Ureter (tissue), 1 donor: ENCODE measurements at regions not wholly inside any gene's neighbourhood (a gene's known extent, or its start where the extent isn't known, plus 50 kb on each side); places are given as distances from the start of the nearest gene placed in this dataset.

Source experiments
- DNase-seq: peaks from one replicate; pipeline ENCODE4 v3.0.0-alpha.2; 2020; ENCODE audit warnings: low spot score
- donor health status: DM: yes; HTN: yes; CAD: no.

DNA sequence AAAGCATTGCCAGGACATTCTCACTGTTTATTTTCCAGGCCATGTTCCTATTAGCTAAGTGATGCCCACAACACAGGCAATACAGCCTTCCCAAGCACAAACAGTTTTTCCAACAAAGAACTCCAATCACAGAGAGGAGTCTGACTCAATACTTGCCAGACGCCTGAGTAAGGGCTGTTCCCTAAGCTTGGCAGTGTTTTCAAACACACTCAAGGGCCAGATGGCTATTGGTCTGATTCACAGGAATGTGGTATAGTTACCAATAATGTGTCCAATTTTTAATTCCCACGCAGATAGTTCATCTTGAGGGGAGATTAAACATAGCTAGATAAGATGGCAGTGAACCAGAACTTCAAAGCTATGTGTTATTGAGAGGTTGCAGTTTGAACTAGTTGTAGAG is 381.0 kb downstream of the SNAPC1 start:
- DNase-seq, result no peak

DNA sequence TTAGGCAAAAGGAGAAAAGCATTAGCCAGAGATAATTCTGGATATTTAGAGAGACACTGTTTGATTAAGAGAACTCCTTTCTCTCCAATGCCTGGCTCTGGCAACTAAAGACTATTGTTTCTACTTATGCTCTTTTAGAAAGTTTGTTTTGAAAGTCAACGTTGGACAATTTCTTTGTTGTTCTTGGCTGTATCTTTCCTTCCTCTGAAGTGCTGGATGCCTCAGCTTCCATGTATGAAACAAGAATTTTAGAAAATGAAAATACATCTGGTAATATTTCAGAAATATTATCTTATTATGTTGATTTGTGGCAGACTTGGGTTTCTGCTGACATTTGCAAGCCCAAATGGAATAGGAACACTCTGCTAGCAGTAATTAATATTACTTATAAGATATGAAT is 382.6 kb downstream of the SNAPC1 start:
- DNase-seq, result no peak

DNA sequence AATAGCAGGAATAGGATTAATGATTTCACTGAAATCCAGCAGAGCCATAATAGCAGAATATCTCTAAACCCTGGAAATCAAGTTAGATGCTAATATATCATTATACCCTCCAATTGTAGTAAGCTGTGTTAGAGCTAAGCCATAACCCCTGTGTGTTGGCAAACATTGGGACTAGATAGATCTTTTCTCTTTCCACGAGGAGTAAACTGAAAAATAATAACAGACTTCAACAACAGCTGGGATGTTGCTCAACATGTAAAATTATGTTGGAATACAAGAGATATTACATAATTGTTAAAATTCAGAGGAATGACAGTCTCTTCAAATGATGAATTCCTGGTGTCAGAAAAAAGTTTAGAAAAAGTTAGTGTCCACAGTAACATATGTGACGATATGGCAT is 383.8 kb downstream of the SNAPC1 start:
- no peak for DNase-seq

DNA sequence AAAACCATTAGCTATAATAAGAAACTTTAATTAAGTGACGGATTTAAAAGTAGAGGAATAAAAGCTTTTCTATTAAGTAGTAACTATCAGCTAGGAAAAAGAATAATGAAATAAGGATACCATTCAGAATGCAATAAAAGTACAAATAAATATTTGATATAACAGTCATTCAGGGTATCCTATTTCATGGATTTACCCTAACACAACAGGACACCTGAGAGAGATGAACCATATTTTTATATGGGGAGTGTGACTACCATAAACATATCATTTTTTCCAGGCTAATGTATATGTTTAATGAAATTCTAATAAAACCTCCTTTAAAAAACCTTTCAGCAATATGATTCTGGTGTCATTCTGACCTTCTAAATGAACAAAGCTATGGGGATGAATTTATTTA is 393.8 kb downstream of the SNAPC1 start:
- DNase-seq, result no peak

DNA sequence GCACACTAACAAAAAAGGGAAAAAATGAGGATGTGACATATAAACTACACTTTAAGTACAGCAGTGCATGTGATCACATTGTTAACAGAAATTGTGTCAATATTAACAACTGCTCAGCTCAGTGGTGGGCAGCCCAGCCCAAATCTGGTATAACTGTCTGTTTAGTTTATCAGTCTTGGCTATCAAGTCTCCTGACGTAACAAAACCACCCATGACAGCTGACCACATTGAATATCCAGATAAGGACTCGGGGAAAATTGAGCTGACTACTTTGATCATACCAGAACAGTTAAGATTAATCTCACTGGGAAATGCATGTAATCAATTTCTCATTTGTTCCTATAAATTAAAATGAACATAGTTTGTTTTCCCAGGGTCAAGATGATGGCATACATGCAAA is 396.6 kb downstream of the SNAPC1 start:
- no peak for DNase-seq

DNA sequence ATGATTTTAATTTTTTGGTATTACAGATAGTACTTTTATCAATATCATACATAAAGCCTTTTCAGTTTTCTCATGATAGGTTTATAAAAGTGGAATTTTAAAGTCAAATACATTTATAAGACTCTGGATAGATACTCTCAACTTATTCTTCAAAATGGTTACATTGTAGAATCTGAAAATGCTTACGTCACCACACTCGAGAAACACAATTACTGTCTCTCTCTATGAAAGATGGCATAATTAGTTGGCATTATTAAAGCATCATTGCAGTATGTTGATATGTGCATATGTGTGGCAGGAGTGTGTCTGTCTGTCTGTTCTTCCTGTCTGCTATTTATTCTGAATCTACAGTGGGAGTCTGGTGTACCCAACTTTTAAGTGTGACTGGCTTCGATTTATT is 397.1 kb downstream of the SNAPC1 start:
- no peak for DNase-seq

DNA sequence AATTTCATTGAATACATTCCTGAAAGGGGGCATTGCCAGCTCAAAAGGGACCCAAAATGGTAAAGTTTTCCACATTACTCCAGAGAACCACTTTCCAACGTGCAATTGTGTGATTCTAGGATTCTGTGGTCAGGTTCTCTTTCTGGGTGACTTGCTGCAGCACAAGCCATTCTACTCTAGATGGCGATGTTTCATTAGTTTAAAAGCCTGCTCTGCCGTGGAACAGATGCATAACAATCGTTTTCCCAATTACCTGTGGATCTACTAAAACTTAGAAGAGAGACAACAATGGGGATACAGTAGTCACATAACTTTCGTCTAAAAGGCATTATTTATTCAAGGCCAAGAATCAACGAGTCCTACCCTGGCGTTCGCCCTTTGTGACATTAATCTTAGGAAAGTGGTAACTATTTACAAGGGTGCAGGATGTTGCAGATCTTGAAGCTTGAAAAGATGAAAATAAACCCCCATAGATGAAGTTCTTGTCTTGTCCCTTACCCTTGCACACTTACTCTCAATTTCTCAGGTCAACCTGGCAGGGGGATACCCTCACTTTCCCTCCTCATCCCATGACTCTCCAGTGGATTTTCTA is 400.9 kb downstream of the SNAPC1 start:
- DNase-seq, result no peak

DNA sequence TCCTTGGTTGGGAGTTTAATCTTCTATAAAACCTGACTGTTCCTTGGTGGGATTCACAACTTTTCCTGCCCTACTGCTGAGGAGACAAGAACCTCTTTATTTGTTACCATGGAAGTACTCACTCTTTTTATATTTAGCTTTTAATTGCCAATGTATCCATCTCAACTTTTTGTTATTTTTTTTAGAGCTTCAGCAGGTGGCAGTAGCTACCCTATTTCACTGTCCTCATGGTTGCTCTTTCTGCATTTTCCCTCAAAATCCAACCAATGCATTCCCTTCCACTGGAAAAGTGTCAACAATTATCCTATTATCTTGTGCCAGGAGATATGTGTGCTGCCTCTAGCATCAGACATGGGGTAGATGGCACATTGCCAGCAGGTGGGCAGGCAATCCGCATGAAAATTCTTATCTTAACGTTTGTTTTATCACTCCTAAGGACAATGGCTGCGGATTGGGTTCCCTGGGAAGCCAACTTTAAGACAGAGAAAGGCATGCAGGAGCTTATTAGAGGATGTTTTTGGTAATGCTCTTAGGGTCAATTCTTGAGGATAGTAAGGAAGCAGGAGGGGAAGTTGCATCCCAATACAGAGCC is 406.4 kb downstream of the SNAPC1 start:
- no peak for DNase-seq

DNA sequence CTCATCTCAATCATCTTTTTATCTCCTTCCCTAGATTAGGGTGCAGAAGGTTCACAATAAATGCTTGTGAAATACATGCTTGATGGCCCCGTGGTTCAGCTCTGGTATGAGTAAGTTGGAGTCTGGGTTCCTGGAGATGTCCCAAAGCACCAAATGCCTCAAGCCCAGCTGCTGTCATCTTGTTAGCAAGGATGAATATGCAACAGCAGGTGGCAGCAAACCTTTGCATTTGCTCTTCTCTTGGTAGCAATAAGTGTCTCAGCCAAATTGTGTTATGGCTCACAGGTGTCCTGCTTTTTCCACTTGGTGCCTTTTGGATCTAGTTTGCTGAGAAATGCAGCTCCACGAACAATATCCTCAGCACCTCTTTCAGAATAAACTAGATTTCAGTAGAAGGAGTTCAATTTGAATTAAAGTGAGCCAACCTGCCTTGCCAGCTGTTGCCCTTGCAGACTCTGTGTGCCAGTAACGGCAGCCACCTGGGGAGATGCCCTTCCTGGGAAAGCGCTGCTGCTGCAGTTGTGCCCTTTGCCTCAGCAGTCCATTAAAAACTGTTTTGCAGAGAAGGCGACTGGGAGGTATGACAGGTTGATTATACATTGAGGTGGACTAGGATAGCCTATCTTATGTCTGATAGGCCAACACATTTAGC is 417.3 kb downstream of the SNAPC1 start:
- DNase-seq, result peak; percentile 57

DNA sequence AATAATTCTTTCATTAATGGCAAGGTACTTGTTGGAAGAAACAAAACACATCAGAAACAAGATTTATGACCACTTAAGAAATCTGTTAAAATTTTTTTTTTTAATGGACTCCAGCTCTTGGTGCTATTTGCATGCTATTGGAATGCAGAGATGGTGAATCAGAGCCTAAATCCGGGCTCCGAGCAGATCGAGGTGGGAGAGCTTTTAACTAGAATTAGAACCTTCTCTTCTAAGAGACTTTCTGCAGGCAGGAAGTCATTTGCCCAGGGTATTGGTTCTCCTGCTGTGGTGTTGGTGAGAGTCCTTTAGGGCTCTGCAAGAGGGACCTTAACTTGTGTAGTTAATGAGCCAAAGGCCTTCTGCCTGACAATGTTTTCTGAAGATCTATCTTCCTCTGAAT is 419.4 kb downstream of the SNAPC1 start:
- DNase-seq, result no peak

DNA sequence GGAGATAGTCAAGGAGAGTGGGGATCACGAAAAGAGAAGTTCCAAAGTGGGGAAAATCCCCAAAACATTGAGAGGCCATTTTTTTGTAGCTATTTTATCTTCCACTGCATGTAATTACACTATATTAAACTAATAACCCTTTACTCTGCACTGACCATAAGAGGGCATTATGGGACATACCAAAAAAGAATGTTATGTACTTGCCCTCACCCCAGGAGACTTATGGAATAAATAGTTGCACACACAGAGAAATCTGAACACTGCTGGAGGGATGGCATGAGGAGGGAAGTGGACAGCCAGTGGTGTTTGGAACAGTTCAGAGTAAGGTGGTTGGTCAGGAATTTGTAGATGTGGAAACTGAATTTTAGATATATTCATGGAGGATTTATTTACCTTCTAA is 422.9 kb downstream of the SNAPC1 start:
- DNase-seq, result no peak

DNA sequence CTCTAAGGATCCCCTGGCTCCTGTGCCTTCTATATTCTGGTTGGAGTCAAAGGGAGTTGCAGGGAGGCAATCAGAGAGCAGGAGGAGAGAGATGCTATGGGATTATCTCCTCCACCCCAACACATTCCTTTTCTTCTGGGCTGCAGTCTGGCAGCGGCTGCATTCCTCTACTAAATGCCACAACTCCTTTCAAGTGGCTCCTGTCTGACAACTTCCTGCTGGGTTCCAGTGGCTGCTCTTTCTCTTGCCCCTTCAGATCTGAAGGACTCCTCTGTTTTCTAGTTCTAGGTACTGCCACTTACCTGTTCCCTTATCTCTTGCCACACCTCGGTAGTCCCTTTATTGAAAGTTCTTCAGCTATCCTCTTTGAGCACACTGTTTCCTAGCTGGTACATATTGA is 425.0 kb downstream of the SNAPC1 start:
- DNase-seq, result no peak

DNA sequence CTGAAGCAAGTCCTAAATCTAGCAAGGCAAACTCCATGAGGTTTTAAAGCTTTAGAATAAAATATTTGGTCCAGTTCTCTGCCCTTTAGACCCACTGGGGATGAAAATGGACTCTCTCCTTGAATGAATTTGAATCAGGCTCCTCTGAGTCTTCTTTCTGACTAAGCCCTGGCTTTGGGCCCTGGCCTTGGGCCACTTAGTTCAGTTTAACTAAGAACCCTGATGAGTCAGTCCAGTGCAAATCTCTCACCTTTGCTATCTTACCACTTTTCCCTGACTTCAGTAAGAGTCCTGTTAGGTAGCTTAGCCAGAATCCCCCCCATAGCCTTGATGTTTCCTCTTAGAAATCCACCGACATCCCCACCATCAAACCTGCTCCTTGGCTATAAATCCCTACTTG is 427.5 kb downstream of the SNAPC1 start:
- no peak for DNase-seq

DNA sequence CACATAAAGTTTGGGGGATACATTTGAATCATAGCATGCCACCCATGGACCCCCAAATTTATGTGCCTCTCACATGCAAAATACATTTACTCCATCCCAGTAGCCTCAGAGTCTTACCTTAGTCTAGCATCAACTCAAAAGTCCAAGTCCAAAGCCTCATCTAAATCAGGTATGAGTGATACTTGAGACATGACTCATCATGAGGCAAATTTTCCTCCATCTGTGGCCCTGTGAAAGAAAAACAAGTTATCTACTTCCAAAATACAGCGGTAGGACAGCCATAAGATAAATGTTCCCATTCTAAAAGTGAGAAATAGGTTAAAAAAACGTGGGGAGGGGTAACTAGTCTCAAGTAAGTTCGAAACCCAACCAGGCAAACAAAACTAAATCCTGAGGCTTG is 444.2 kb downstream of the SNAPC1 start:
- DNase-seq, result no peak

DNA sequence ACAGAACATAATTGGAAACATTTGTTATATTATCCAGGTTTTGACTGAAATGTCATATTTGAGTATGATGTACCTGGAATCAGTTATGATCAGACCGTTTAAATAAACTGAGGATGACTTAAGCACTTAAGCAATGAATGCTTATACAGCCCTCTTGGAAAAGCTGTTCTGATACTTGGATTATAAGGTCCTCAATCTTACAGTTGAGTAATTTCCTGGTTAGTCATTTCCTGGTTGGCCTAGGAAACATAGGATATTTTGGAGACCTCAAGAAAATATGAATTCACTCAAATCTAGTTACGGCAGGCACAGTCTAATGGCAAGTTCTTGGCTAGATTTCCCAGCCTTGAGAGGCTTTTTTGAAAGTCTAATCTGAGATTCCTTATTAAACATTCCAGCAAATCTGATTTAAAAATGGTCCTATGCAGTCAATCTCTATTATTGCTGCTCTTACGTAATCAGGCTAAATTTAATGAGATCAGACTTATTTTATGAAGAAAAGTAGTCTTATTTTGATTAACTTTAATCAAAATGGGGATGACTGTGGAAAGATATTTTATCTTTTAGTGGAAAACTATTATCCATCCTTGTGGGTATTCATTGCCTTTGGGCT is 447.2 kb downstream of the SNAPC1 start:
- DNase-seq, result no peak

DNA sequence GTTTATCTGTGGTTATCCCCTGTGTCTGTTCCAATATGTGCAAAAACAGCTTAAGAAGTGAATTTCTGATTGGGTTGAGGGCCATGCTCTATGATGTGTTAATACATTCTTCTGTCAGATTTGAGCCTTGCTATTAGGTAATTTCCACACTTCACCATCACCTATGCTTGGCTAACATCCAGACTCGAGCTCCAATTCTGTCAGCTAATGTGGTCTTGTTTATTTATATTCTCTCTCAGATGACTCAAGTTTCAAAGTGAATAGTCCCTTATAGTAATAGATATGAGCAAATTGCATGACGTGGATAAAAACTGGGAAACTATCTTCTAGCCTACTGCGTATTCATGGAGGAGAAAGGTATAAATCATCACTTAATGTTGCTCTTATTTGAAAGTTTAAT is 451.3 kb downstream of the SNAPC1 start:
- no peak for DNase-seq

DNA sequence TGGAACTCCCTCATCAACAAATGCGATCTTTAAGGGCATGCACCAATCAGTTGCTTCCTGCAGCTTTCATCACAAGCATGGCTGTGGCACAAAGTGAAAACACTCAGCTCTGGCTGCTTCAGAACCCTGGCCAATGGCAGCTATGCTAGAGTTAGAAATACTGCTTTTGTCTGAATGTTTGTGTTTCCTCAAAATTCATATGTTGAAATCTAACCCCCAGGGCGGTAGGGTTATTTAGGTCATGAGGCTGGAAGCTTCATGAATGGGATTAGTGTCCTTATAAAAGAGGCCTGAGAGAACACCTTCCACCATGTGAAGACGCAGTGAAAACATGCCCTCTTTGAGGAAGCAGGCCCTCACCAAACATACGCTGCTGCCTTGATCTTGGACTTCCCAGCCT is 453.9 kb downstream of the SNAPC1 start:
- DNase-seq, result no peak

DNA sequence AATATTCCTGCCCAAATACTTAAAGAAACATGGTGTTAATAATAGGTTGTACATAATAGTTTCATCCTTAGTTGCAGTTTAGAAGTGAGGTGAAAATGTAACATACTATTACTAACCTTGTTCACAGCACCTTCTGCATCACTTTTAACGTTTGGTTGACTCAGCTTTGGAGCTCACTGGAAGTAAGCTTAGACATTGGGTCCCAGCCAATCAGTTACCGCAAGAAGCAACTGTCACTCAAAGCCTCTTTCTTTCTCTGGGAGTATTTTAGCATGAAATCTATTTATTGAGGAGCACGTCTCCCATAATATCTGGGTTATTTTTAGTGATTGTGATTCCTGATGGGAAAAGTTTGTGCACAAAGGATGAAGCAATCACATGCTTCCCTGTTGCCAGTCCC is 472.6 kb downstream of the SNAPC1 start:
- DNase-seq, result no peak

DNA sequence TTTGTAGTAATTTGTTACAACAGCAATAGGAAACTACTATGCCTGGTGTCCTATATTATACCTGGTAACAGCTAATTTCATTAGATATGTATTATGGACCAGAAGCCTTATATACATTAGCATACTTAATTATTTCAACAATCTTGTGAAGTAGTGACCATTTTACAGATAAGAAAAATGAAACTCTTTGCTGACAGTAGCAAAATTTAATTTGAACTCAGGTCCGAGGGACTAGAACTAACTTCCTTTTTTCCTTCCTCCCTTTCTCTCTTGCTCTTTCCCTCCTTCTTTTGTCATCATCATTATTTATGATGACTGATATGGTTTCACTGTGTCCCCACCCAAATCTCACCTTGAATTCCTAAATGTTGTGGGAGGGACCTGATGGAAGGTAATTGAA is 482.0 kb downstream of the SNAPC1 start:
- DNase-seq, result no peak

DNA sequence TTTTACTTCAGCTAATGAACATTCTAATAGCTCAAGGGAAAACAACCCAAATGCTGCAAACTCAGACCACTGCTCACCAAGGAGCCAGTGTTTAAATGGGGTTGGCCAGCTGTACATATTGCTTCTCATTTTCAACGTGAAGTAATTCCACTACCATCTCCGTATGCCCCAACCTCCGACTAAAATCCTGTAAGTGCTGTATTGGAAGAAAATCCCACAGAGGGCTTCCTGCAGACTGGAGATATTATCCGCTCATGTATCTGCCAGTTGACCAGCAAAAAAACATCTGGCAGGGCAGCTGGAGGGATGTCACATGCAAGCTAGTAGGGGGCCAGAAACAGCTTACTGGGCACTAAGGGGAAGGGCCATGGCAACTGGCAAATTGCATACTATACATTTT is 485.0 kb downstream of the SNAPC1 start:
- no peak for DNase-seq

DNA sequence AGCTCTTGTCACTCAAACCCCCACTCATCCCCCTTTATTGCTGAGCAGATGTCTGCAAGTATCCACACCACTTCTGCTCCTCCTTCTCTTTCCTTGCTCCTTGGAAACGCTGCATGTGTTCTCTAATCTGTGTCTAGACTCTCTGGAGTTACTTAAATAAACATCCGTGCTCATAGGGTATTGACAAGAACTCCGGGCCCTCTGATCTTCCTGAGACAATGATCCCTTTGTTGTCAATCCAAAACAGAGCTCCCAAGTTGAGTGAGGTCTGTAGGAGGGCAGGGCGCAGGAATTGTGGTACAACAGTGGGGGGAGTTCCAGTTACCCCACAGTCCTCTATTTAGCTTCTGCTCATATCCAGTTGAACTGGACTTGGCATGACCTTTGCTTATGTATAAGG is 489.0 kb downstream of the SNAPC1 start:
- no peak for DNase-seq

DNA sequence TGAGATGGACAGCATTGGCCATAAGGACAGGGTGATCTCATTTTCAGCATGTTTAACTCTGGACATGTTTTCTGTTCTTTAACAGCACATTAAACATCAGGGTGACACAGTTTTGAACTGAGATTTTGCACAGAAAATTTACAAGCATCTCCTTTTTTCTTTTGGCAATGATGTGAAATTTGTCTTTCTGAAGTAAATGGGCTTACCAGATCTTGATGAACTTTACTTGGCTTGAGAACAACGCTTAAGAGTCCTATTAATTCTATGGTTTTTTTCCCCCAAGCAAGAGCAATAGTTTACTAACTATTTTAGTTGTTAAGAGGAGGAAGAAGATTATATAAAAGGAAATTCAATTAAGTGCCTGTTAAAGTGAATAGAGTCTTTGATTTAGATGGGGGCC is 491.0 kb downstream of the SNAPC1 start:
- DNase-seq, result no peak

DNA sequence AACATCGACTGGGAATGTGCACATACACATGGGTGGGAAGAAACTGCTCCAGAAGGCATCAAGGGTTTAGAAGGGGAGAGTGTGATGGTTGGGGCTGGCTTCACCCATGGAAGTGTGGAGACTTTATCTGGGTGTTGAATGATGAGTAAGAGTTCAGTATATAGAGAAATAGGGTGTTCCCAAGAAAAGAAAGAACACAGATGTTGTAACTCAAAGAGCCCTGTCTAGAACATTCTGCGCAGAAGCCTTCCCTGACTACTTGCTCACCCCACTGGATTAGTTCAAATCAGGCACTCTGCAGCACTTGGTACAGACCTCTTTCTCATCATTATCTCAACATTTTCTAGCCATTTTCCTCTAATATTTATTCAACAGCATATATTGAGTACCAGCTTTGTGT is 491.7 kb downstream of the SNAPC1 start:
- DNase-seq, result no peak
